HG03045 (cell line): ENCODE measurements at regions not wholly inside any gene's neighbourhood (a gene's known extent, or its start where the extent isn't known, plus 50 kb on each side); places are given as distances from the start of the nearest gene placed in this dataset.
"Not testable (repeated sequence)": the region's sequence is repeated elsewhere in the genome, so short reads cannot be mapped to it uniquely, and the experiment has no call there.

ENCODE experiments used
- ATAC-seq: cut with Tn5 transposase; IDR thresholded peaks from one replicate; pipeline ENCODE4 v1.9.1; 2021; ENCODE audit warnings: mild to moderate bottlenecking, moderate library complexity; ENCODE audit not compliant: unreplicated experiment

- no peak for ATAC-seq
Measured at GRCh38 chr21:27329255-27329851, 362.5 kb upstream of the ADAMTS5 start.

- no peak for ATAC-seq
Measured at GRCh38 chr21:27326301-27326700, 359.4 kb upstream of the ADAMTS5 start.

- no peak for ATAC-seq
Measured at GRCh38 chr21:27323331-27323730, 356.4 kb upstream of the ADAMTS5 start.

- no peak for ATAC-seq
Measured at GRCh38 chr21:27321791-27322190, 354.9 kb upstream of the ADAMTS5 start.

- ATAC-seq: no peak
Measured at GRCh38 chr21:27320868-27321267, 354.0 kb upstream of the ADAMTS5 start.

- ATAC-seq: not testable (repeated sequence)
Measured at GRCh38 chr21:27317601-27318000, 350.7 kb upstream of the ADAMTS5 start.

- no peak for ATAC-seq
Measured at GRCh38 chr21:27315373-27315772, 348.5 kb upstream of the ADAMTS5 start.

- no peak for ATAC-seq
Measured at GRCh38 chr21:27314131-27314530, 347.2 kb upstream of the ADAMTS5 start.

GRCh38 chr21:27306791-27307775 lies 340.2 kb upstream of the ADAMTS5 start:
- ATAC-seq: no peak

- ATAC-seq: no peak
Measured at GRCh38 chr21:27306206-27306605, 339.3 kb upstream of the ADAMTS5 start.

- ATAC-seq: no peak
Measured at GRCh38 chr21:27301220-27301619, 334.3 kb upstream of the ADAMTS5 start.

GRCh38 chr21:27300770-27301169 lies 333.9 kb upstream of the ADAMTS5 start:
- ATAC-seq: no peak

GRCh38 chr21:27298465-27298864 lies 331.6 kb upstream of the ADAMTS5 start:
- ATAC-seq: no peak

GRCh38 chr21:27293239-27293638 lies 326.4 kb upstream of the ADAMTS5 start:
- ATAC-seq: no peak

GRCh38 chr21:27292783-27293182 lies 325.9 kb upstream of the ADAMTS5 start:
- no peak for ATAC-seq

- no peak for ATAC-seq
Measured at GRCh38 chr21:27292229-27292628, 325.3 kb upstream of the ADAMTS5 start.

- no peak for ATAC-seq
Measured at GRCh38 chr21:27291006-27291405, 324.1 kb upstream of the ADAMTS5 start.

GRCh38 chr21:27290028-27290427 lies 323.1 kb upstream of the ADAMTS5 start:
- ATAC-seq: no peak

- no peak for ATAC-seq
Measured at GRCh38 chr21:27286760-27287159, 319.9 kb upstream of the ADAMTS5 start.

GRCh38 chr21:27277110-27277509 lies 310.2 kb upstream of the ADAMTS5 start:
- no peak for ATAC-seq

- no peak for ATAC-seq
Measured at GRCh38 chr21:27275294-27275927, 308.5 kb upstream of the ADAMTS5 start.

- no peak for ATAC-seq
Measured at GRCh38 chr21:27269644-27270043, 302.8 kb upstream of the ADAMTS5 start.
